GM13976 (cell line): ENCODE measurements at regions not wholly inside any gene's neighbourhood (a gene's known extent, or its start where the extent isn't known, plus 50 kb on each side); places are given as distances from the start of the nearest gene placed in this dataset.

ENCODE experiments used
- DNase-seq: peaks from one replicate; pipeline ENCODE4 v3.0.0; 2012; ENCODE audit warnings: low spot score
- CTCF ChIP-seq: IDR thresholded peaks from 2 replicates; pipeline ENCODE4 v1.5.1; 2012; ENCODE audit warnings: borderline replicate concordance, mild to moderate bottlenecking; ENCODE audit not compliant: insufficient read depth; ENCODE audit errors: extremely low read depth, missing control alignments, control extremely low read depth
- in situ Hi-C: fragments of 300-500 bp; cut with MboI; formaldehyde crosslinking; loops from one replicate; pipeline ENCODE4 v1.12.0; 2022; ENCODE audit warnings: low sequenced_read_pairs, mixed read lengths, inconsistent platforms; ENCODE audit not compliant: unreplicated experiment

- DNase-seq = no peak
- no peak for TF ChIP-seq CTCF
- in situ Hi-C loops = no loop called here
These were observed 1488.6 kb downstream of the TBC1D22A start for GRCh38 chr22:48250937-48251530.

GRCh38 chr22:48250286-48250895, 1487.9 kb downstream of the TBC1D22A start:
- in situ Hi-C loops = no loop called here
- no peak for DNase-seq
- no peak for TF ChIP-seq CTCF

- in situ Hi-C loops = no loop called here
- DNase-seq = no peak
- TF ChIP-seq CTCF = no peak
These were observed 1487.3 kb downstream of the TBC1D22A start for GRCh38 chr22:48249713-48250268.

- no peak for DNase-seq
- in situ Hi-C loops = no loop called here
- no peak for TF ChIP-seq CTCF
These were observed 1486.5 kb downstream of the TBC1D22A start for GRCh38 chr22:48248901-48249455.

- no peak for TF ChIP-seq CTCF
- DNase-seq = no peak
- in situ Hi-C loops = no loop called here
These were observed 1485.4 kb downstream of the TBC1D22A start for GRCh38 chr22:48247829-48248228.

GRCh38 chr22:48245196-48245485, 1482.7 kb downstream of the TBC1D22A start:
- no peak for TF ChIP-seq CTCF
- in situ Hi-C loops = no loop called here
- no peak for DNase-seq
